Fibroblast of lung (primary cell): ENCODE measurements at regions not wholly inside any gene's neighbourhood (a gene's known extent, or its start where the extent isn't known, plus 50 kb on each side); places are given as distances from the start of the nearest gene placed in this dataset.

Experiments used
- DNase-seq, 2 donors: peaks; one replicate each; pipeline versions ENCODE4 v3.0.0 to v3.0.0-alpha.2; 2010; ENCODE audit warnings: low read depth in 2 of 2
- H2AFZ ChIP-seq: 2 replicates; pipeline ENCODE4 v1.5.1; 2012; ENCODE audit warnings: low read length, control low read depth, inconsistent platforms
- H3K27ac ChIP-seq: 2 replicates; pipeline ENCODE4 v1.5.1; 2011; ENCODE audit warnings: low read length, control low read depth; ENCODE audit not compliant: insufficient read depth
- H3K27me3 ChIP-seq: 2 replicates; pipeline ENCODE4 v1.5.1; 2011; ENCODE audit warnings: mild to moderate bottlenecking, low read length; ENCODE audit not compliant: control insufficient read depth, insufficient read depth
- H3K36me3 ChIP-seq: 2 replicates; pipeline ENCODE4 v1.5.1; 2011; ENCODE audit warnings: low read length; ENCODE audit not compliant: control insufficient read depth, insufficient read depth
- H3K4me1 ChIP-seq: 2 replicates; pipeline ENCODE4 v1.5.1; 2011; ENCODE audit warnings: low read length; ENCODE audit not compliant: control insufficient read depth, insufficient read depth; ENCODE audit errors: extremely low read depth
- H3K4me2 ChIP-seq: 2 replicates; pipeline ENCODE4 v1.5.1; 2011; ENCODE audit warnings: low read length, control low read depth; ENCODE audit not compliant: insufficient read depth; ENCODE audit errors: extremely low read depth
- H3K4me3 ChIP-seq, 4 experiments: fragments of 200-600 bp in 1 of 4; sonication (generic) in 1 of 4; replicated peaks in 1 of 4; 2 replicates each; pipeline ENCODE4 v1.5.1; 2011 to 2016; ENCODE audit warnings: low read length in 4 of 4, low read depth in 3 of 4, mild to moderate bottlenecking in 3 of 4, control low read depth in 2 of 4, inconsistent platforms in 1 of 4, mixed read lengths in 1 of 4; ENCODE audit not compliant: insufficient read depth in 1 of 4; ENCODE audit errors: control extremely low read depth in 1 of 4
- H3K79me2 ChIP-seq: 2 replicates; pipeline ENCODE4 v1.5.1; 2012; ENCODE audit warnings: mild to moderate bottlenecking, low read length, inconsistent platforms; ENCODE audit not compliant: control insufficient read depth, insufficient read depth
- H3K9ac ChIP-seq: 2 replicates; pipeline ENCODE4 v1.5.1; 2011; ENCODE audit warnings: mild to moderate bottlenecking, low read length, control low read depth; ENCODE audit not compliant: insufficient read depth
- H3K9me3 ChIP-seq: 2 replicates; pipeline ENCODE4 v1.5.1; 2012; ENCODE audit warnings: low read depth, low read length; ENCODE audit not compliant: control insufficient read depth, insufficient read depth
- H4K20me1 ChIP-seq: 2 replicates; pipeline ENCODE4 v1.5.1; 2011; ENCODE audit warnings: low read length; ENCODE audit not compliant: control insufficient read depth, insufficient read depth; ENCODE audit errors: extremely low read depth
- EZH2 ChIP-seq: IDR thresholded peaks from 2 replicates; pipeline ENCODE4 v1.5.1; 2012; ENCODE audit warnings: low read length, control low read depth, mild to moderate bottlenecking; ENCODE audit errors: missing control alignments
- TF ChIP-seq, protein P1 (sequence below), 2 donors: IDR thresholded peaks in 1 of 2; conservative IDR thresholded peaks in 1 of 2; 1 replicate in 1 of 2; 2 replicates in 1 of 2; pipeline ENCODE4 v1.5.1; 2011 to 2012; ENCODE audit warnings: low read length in 2 of 2, control low read depth in 1 of 2, inconsistent platforms in 1 of 2, low read depth in 1 of 2, mild to moderate bottlenecking in 1 of 2

DNA sequence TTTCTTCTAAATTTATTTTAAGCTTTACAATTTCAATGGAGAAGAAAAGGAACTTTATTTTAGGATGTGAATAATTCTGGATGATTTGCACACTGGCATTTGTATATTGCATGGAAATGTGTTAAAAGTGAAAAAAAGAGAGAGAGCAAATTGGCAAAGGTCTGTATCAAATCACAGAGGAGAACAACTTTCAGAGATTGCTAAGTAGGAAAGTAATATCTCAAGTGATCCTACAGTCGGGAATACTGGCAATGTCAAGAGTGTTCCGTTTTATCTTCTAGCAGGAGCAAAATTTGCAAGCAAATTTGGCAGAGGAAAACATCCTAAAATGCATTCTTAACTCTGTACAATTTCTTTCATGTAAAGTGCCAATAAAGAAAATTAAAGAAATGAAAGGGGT lies 97.1 kb upstream of the TMC3 start:
- no peaks in the 10 kb centered on the region for H3K79me2 ChIP-seq
- H3K4me1 ChIP-seq = no peaks in the 10 kb centered on the region
- no peaks in the 10 kb centered on the region for H3K9me3 ChIP-seq
- no peak overlapping the region for H3K4me2 ChIP-seq
- H3K9ac ChIP-seq = no peak overlapping the region
- no peak overlapping the region for H2AFZ ChIP-seq
- DNase-seq = no peak
- H3K27me3 ChIP-seq = no peaks in the 10 kb centered on the region
- H3K27ac ChIP-seq = no peak overlapping the region
- no peak overlapping the region for H3K4me3 ChIP-seq
- no peaks in the 10 kb centered on the region for H4K20me1 ChIP-seq
- H3K36me3 ChIP-seq = no peaks in the 10 kb centered on the region
- TF ChIP-seq, protein P1, sequence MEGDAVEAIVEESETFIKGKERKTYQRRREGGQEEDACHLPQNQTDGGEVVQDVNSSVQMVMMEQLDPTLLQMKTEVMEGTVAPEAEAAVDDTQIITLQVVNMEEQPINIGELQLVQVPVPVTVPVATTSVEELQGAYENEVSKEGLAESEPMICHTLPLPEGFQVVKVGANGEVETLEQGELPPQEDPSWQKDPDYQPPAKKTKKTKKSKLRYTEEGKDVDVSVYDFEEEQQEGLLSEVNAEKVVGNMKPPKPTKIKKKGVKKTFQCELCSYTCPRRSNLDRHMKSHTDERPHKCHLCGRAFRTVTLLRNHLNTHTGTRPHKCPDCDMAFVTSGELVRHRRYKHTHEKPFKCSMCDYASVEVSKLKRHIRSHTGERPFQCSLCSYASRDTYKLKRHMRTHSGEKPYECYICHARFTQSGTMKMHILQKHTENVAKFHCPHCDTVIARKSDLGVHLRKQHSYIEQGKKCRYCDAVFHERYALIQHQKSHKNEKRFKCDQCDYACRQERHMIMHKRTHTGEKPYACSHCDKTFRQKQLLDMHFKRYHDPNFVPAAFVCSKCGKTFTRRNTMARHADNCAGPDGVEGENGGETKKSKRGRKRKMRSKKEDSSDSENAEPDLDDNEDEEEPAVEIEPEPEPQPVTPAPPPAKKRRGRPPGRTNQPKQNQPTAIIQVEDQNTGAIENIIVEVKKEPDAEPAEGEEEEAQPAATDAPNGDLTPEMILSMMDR (conservative IDR thresholded peaks at IDR 0.05 in 1 of 2, IDR thresholded peaks at IDR 0.05 in 1 of 2; ENCODE audit: low read depth in 1 of 2, low read length in 2 of 2) = no peak
- no peak for TF ChIP-seq EZH2

DNA sequence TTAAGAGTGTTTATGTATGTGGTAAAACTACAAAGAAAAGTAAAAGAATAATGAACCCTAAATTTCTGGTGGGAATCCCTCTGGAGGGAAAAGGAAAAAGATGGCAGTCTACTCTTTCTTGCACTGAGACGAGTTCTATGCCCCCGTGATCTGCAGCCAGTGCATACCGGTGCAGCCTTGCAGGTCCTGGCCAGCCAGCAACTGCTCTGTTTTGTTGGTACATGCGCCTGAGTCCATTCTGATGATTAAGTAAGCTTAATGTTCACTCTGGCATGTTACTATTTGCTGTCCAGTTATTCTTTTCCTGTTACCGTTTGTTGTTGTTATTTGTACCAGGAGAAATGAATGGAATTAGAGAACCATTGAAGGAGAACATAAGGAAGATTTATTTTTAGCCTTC lies 95.1 kb upstream of the TMC3 start:
- TF ChIP-seq, protein P1 (conservative IDR thresholded peaks at IDR 0.05 in 1 of 2, IDR thresholded peaks at IDR 0.05 in 1 of 2; ENCODE audit: low read depth in 1 of 2, low read length in 2 of 2) = no peak
- TF ChIP-seq EZH2 = no peak
- Histone ChIP-seq H3K9ac (no peak overlapping the region), H3K36me3 (no peaks in the 10 kb centered on the region), H3K27ac (no peak overlapping the region), H3K9me3 (no peaks in the 10 kb centered on the region), H3K4me3 (no peak overlapping the region), H3K4me1 (no peaks in the 10 kb centered on the region), H3K27me3 (no peaks in the 10 kb centered on the region), H4K20me1 (no peaks in the 10 kb centered on the region), H3K79me2 (no peaks in the 10 kb centered on the region), H2AFZ (no peak overlapping the region), H3K4me2 (no peak overlapping the region)
- no peak for DNase-seq

DNA sequence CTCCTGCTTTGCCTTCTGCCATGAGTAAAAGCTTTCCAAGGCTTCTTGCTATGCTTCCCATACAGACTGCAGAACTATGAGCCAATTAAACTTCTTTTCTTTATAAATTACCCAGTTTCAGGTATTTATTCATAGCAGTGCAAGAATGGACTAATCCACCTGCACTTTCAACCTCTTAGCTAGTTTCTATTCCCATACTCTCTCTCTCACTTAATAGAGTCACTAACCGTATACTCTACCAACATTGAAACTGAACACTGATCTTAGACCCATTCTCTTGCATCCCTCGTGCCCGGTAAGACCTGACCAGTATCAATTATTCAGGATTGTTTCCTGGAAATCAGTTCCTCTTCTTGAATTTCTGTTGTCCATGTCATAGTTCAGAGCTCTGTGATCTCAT lies 92.7 kb upstream of the TMC3 start:
- Histone ChIP-seq H3K9me3 (no peaks in the 10 kb centered on the region), H3K27ac (no peak overlapping the region), H2AFZ (no peak overlapping the region), H3K79me2 (no peaks in the 10 kb centered on the region), H3K4me2 (no peak overlapping the region), H3K27me3 (no peaks in the 10 kb centered on the region), H4K20me1 (no peaks in the 10 kb centered on the region), H3K36me3 (no peaks in the 10 kb centered on the region), H3K9ac (no peak overlapping the region), H3K4me3 (no peak overlapping the region), H3K4me1 (no peaks in the 10 kb centered on the region)
- no peak for DNase-seq
- no peak for TF ChIP-seq EZH2
- TF ChIP-seq, protein P1 (conservative IDR thresholded peaks at IDR 0.05 in 1 of 2, IDR thresholded peaks at IDR 0.05 in 1 of 2; ENCODE audit: low read depth in 1 of 2, low read length in 2 of 2) = no peak
